HepG2 (cell line): ENCODE measurements at regions not wholly inside any gene's neighbourhood (a gene's known extent, or its start where the extent isn't known, plus 50 kb on each side); places are given as distances from the start of the nearest gene placed in this dataset.

Source experiments
- ATAC-seq: fragments of 200-7000 bp; cut with Tn5 transposase; 3 replicates; pipeline ENCODE4 v1.9.1; 2020; ENCODE audit warnings: mild to moderate bottlenecking, moderate library complexity
- BruUV-seq: library from RNA; stranded (reverse); fragments of 400-500 nt; replicated peaks from 2 replicates; lab custom pipeline; 2021; lab: Mats Ljungman, UMichigan
- CTCF ChIA-PET: fragments of 300-600 bp; formaldehyde crosslinking; extraction: SDS; loops from one replicate; lab custom pipeline; 2021; ENCODE audit warnings: low total read pairs, inconsistent platforms, low intra/inter-chr PET ratio; lab: Yijun Ruan, JAX
- POLR2A ChIA-PET: fragments of 350-600 bp; sonication (Branson Sonifier 250); formaldehyde crosslinking; loops from one replicate; lab custom pipeline; 2020; ENCODE audit warnings: antibody characterized with exemption, inconsistent platforms; lab: Yijun Ruan, JAX
- DNase-seq: peaks from one replicate; pipeline ENCODE4 v3.0.0-alpha.2; 2015; ENCODE audit warnings: low spot score
- FAIRE-seq: peaks from 3 replicates; lab custom pipeline; 2011; peaks lifted over from hg19 to GRCh38; lab: Jason Lieb, UNC
- H2AFZ ChIP-seq: one replicate; pipeline ENCODE4 v1.6.1; 2011; ENCODE audit warnings: low read length, inconsistent platforms
- H3K27ac ChIP-seq: fragments of 300-600 bp; 3 replicates; pipeline ENCODE4 v1.8.0; 2011; ENCODE audit warnings: mixed run types, mild to moderate bottlenecking, mixed read lengths, low read length, inconsistent platforms; ENCODE audit not compliant: insufficient read depth; ENCODE audit errors: extremely low read length
- H3K27me3 ChIP-seq, 2 experiments: fragments of 200-600 bp in 1 of 2; 2 replicates in 1 of 2; 3 replicates in 1 of 2; pipeline versions ENCODE4 v1.6.0 to v1.8.0; 2011; ENCODE audit warnings: low read length in 2 of 2, mild to moderate bottlenecking in 2 of 2, moderate library complexity in 2 of 2, inconsistent platforms in 1 of 2; ENCODE audit not compliant: insufficient read depth in 2 of 2, control insufficient read depth in 1 of 2
- H3K36me3 ChIP-seq, 2 experiments: fragments of 200-600 bp in 1 of 2; replicated peaks in 1 of 2; 2 replicates in 1 of 2; 3 replicates in 1 of 2; pipeline versions ENCODE4 v1.5.1 to v1.8.0; 2011; ENCODE audit warnings: low read length in 2 of 2, inconsistent platforms in 1 of 2; ENCODE audit not compliant: insufficient read depth in 2 of 2, control insufficient read depth in 1 of 2
- H3K4me1 ChIP-seq: 2 replicates; pipeline ENCODE4 v1.5.1; 2012; ENCODE audit warnings: low read length, inconsistent platforms; ENCODE audit not compliant: insufficient read depth
- H3K4me2 ChIP-seq: 2 replicates; pipeline ENCODE4 v1.6.0; 2011; ENCODE audit warnings: low read depth, low read length, inconsistent platforms
- H3K4me3 ChIP-seq, 3 experiments: fragments of 200-600 bp in 1 of 3; sonication (generic), shearing (Covaris generic) in 1 of 3; replicated peaks in 1 of 3; 2 replicates each; pipeline ENCODE4 v1.5.1; 2011 to 2016; ENCODE audit warnings: low read length in 3 of 3, inconsistent platforms in 2 of 3, low read depth in 2 of 3, mild to moderate bottlenecking in 2 of 3, control low read depth in 1 of 3, mixed read lengths in 1 of 3; ENCODE audit not compliant: insufficient read depth in 1 of 3
- H3K79me2 ChIP-seq: one replicate; pipeline ENCODE4 v1.6.1; 2011; ENCODE audit warnings: low read length, inconsistent platforms; ENCODE audit not compliant: insufficient read depth
- H3K9ac ChIP-seq: 2 replicates; pipeline ENCODE4 v1.6.0; 2011; ENCODE audit warnings: mild to moderate bottlenecking, low read depth, low read length, inconsistent platforms; ENCODE audit not compliant: insufficient read depth
- H3K9me3 ChIP-seq: 2 replicates; pipeline ENCODE4 v1.5.1; 2012; ENCODE audit warnings: mild to moderate bottlenecking, low read length
- H4K20me1 ChIP-seq: 2 replicates; pipeline ENCODE4 v1.6.0; 2011; ENCODE audit warnings: inconsistent platforms, mild to moderate bottlenecking, low read length, moderate library complexity; ENCODE audit not compliant: insufficient read depth
- ETV5 ChIP-seq: IDR thresholded peaks from 2 replicates; pipeline ENCODE4 v1.6.1; 2018; ENCODE audit warnings: missing biosample characterization, missing genetic modification reagents, inconsistent platforms, borderline replicate concordance
- GPN1 ChIP-seq: sonication (generic); formaldehyde crosslinking; IDR thresholded peaks from 2 replicates; pipeline ENCODE4 v1.5.1; 2020; ENCODE audit warnings: missing genetic modification reagents, borderline replicate concordance
- JUNB ChIP-seq: sonication (generic); formaldehyde crosslinking; IDR thresholded peaks from 2 replicates; pipeline ENCODE4 v1.8.0; 2022; ENCODE audit warnings: missing genetic modification reagents, mild to moderate bottlenecking, borderline replicate concordance
- ZNF230 ChIP-seq: sonication (generic); formaldehyde crosslinking; IDR thresholded peaks from 2 replicates; pipeline ENCODE4 v1.4.0; 2020; ENCODE audit warnings: mild to moderate bottlenecking, missing genetic modification reagents
- WGBS: methylation state at CpG from one replicate; pipeline ENCODE4 v1.1.6; 2017; ENCODE audit warnings: low lambda C conversion rate; 5-methylcytosine and 5-hydroxymethylcytosine counted together
- in situ Hi-C: cut with HindIII; loops from 2 replicates; pipeline ENCODE4 v1.10.0; 2017; ENCODE audit warnings: low pct_unique_long_range_greater_than_20kb; ENCODE audit not compliant: extremely low pct_ligation_motif_present
- intact Hi-C: fragments of 100-400 bp; cut with micrococcal nuclease; formaldehyde crosslinking; loops from one replicate; pipeline ENCODE4 v1.10.0; 2022; ENCODE audit not compliant: unreplicated experiment
- TF ChIP-seq, protein P1 (sequence below): sonication (generic); formaldehyde crosslinking; IDR thresholded peaks from 2 replicates; pipeline ENCODE4 v1.5.1; 2020; ENCODE audit warnings: mild to moderate bottlenecking, missing genetic modification reagents, moderate library complexity
- TF ChIP-seq, protein P2 (sequence below): sonication (generic); formaldehyde crosslinking; IDR thresholded peaks from 2 replicates; pipeline ENCODE4 v1.5.0; 2020; ENCODE audit warnings: missing genetic modification reagents, mild to moderate bottlenecking, borderline replicate concordance

DNA sequence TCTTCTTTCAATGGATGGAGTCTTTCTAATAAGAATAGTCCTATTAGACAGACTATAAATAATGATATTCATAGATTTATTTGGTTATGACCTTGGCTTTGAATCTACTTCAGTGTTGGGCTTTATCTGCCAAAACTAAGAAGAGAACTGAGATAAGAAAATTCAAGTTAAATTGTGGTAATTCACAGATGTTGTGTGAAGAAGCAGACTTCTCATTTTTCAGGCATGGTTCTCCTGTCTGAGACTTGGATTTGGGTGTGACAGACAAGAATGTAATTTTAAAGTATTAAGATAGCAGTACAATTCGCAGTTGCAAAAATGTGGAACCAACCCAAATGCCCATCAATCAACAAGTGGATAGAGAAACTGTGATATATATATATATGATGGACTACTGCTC is 124.7 kb downstream of the QPCT start:
- ATAC-seq: no peak

More for the DNA sequence above, 124.7 kb downstream of the QPCT start:
- POLR2A ChIA-PET: no interaction called here
- in situ Hi-C loops: no loop called here
- H3K4me2 ChIP-seq: no peak overlapping the region
- TF ChIP-seq, protein P1, sequence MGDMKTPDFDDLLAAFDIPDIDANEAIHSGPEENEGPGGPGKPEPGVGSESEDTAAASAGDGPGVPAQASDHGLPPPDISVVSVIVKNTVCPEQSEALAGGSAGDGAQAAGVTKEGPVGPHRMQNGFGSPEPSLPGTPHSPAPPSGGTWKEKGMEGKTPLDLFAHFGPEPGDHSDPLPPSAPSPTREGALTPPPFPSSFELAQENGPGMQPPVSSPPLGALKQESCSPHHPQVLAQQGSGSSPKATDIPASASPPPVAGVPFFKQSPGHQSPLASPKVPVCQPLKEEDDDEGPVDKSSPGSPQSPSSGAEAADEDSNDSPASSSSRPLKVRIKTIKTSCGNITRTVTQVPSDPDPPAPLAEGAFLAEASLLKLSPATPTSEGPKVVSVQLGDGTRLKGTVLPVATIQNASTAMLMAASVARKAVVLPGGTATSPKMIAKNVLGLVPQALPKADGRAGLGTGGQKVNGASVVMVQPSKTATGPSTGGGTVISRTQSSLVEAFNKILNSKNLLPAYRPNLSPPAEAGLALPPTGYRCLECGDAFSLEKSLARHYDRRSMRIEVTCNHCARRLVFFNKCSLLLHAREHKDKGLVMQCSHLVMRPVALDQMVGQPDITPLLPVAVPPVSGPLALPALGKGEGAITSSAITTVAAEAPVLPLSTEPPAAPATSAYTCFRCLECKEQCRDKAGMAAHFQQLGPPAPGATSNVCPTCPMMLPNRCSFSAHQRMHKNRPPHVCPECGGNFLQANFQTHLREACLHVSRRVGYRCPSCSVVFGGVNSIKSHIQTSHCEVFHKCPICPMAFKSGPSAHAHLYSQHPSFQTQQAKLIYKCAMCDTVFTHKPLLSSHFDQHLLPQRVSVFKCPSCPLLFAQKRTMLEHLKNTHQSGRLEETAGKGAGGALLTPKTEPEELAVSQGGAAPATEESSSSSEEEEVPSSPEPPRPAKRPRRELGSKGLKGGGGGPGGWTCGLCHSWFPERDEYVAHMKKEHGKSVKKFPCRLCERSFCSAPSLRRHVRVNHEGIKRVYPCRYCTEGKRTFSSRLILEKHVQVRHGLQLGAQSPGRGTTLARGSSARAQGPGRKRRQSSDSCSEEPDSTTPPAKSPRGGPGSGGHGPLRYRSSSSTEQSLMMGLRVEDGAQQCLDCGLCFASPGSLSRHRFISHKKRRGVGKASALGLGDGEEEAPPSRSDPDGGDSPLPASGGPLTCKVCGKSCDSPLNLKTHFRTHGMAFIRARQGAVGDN (CRISPR knock-in tag): no peak
- TF ChIP-seq, protein P2, sequence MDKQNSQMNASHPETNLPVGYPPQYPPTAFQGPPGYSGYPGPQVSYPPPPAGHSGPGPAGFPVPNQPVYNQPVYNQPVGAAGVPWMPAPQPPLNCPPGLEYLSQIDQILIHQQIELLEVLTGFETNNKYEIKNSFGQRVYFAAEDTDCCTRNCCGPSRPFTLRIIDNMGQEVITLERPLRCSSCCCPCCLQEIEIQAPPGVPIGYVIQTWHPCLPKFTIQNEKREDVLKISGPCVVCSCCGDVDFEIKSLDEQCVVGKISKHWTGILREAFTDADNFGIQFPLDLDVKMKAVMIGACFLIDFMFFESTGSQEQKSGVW (CRISPR knock-in tag): no peak
- TF ChIP-seq GPN1 (CRISPR knock-in tag) (no peak), ZNF230 (no peak), ETV5 (CRISPR knock-in tag) (no peak), JUNB (no peak)
- FAIRE-seq (no peak), DNase-seq (no peak)
- H3K27me3 ChIP-seq: no peaks in the 10 kb centered on the region
- H3K4me3 ChIP-seq: no peak overlapping the region
- H2AFZ ChIP-seq: no peak overlapping the region
- no peaks in the 10 kb centered on the region for H4K20me1 ChIP-seq
- H3K4me1 ChIP-seq: no peaks in the 10 kb centered on the region
- CTCF ChIA-PET: no interaction called here
- BruUV-seq: no TSS peak
- H3K9me3 ChIP-seq: no peaks in the 10 kb centered on the region
- H3K27ac ChIP-seq: no peak overlapping the region
- intact Hi-C loops: no loop called here
- no peak overlapping the region for H3K9ac ChIP-seq
- H3K36me3 ChIP-seq: no peaks in the 10 kb centered on the region
- no peaks in the 10 kb centered on the region for H3K79me2 ChIP-seq
- WGBS: 2% methylated on average over 1 of the region's 1 CpG
